Spleen (tissue), 7 donors: ENCODE measurements at regions not wholly inside any gene's neighbourhood (a gene's known extent, or its start where the extent isn't known, plus 50 kb on each side); places are given as distances from the start of the nearest gene placed in this dataset.
"Not testable (repeated sequence)": the region's sequence is repeated elsewhere in the genome, so short reads cannot be mapped to it uniquely, and the experiment has no call there.

Source experiments
- POLR2AphosphoS5 ChIP-seq, 3 donors: sonication (generic); formaldehyde crosslinking; IDR thresholded peaks; one replicate each; pipeline ENCODE4 v1.5.1; 2017; ENCODE audit warnings: antibody characterized with exemption in 3 of 3
- TF ChIP-seq, protein P1 (sequence below), 11 experiments: fragments of 200-600 bp in 7 of 11; fragments of 450-650 bp in 4 of 11; sonication (generic) in 4 of 11; IDR thresholded peaks in 8 of 11; conservative IDR thresholded peaks in 3 of 11; 1 replicate in 7 of 11; 2 replicates in 4 of 11; pipeline versions ENCODE4 v1.4.0 to v1.8.0; 2016 to 2021; ENCODE audit warnings: antibody characterized with exemption in 11 of 11, inconsistent platforms in 4 of 11, mild to moderate bottlenecking in 1 of 11
- donor health status: DM: no; HTN: no; CAD: no; lungs with moderate emphysema.
- donor health status: DM: no; HTN: no; CAD: no.
- donor health status: DM: no; HTN: no; CAD: no.

GRCh38 chr7:56814390-56814789 is 317.8 kb downstream of the ZNF479 start:
- TF ChIP-seq, protein P1, sequence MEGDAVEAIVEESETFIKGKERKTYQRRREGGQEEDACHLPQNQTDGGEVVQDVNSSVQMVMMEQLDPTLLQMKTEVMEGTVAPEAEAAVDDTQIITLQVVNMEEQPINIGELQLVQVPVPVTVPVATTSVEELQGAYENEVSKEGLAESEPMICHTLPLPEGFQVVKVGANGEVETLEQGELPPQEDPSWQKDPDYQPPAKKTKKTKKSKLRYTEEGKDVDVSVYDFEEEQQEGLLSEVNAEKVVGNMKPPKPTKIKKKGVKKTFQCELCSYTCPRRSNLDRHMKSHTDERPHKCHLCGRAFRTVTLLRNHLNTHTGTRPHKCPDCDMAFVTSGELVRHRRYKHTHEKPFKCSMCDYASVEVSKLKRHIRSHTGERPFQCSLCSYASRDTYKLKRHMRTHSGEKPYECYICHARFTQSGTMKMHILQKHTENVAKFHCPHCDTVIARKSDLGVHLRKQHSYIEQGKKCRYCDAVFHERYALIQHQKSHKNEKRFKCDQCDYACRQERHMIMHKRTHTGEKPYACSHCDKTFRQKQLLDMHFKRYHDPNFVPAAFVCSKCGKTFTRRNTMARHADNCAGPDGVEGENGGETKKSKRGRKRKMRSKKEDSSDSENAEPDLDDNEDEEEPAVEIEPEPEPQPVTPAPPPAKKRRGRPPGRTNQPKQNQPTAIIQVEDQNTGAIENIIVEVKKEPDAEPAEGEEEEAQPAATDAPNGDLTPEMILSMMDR (IDR thresholded peaks at IDR 0.05 in 8 of 11, conservative IDR thresholded peaks at IDR 0.05 in 3 of 11): not testable (repeated sequence)
- not testable (repeated sequence) for TF ChIP-seq POLR2AphosphoS5 (IDR thresholded peaks at IDR 0.05)
